RPMI8226 (cell line): ENCODE measurements at regions not wholly inside any gene's neighbourhood (a gene's known extent, or its start where the extent isn't known, plus 50 kb on each side); places are given as distances from the start of the nearest gene placed in this dataset.

Experiments used
- DNase-seq: peaks from one replicate; pipeline ENCODE4 v3.0.0-alpha.2; 2015

DNA sequence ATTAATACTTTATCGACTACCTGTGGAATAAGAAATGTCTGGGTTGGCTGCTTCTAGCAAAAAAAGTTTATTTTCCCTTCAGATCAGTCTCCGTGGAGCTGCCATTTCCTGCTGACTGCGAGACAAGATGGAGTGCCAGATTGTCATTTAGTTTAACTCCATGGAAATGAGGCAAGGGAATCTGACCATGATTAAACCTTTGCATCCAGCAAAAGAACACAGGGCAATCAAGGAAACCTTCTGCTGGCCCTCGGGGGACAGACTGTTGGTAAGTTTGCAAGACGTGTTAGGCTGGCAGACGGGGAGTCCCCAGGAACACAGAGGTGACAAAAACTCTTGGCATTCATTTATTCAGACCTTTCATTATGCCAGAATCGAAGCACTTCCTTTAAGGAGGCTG lies 52.2 kb upstream of the SPACA1 start:
- no peak for DNase-seq

DNA sequence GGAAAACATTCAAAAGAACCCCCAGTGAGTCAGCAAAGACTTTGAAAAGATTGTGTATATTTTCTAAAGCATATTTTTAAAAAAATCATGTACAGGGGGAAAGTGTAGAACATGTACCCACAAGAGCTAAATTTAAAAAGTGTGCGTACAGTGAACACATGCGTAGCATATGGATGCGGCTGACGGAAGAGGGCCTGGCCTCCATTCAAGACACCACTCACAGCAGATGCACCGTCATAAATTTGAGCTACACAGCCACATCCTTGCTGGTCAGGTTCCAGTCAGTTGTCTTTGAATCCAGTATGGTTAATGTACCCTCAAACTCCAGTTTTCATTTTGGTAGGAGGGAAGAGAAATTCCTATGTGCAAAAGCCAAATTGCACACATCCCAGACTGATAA lies 54.3 kb upstream of the SPACA1 start:
- DNase-seq: no peak

DNA sequence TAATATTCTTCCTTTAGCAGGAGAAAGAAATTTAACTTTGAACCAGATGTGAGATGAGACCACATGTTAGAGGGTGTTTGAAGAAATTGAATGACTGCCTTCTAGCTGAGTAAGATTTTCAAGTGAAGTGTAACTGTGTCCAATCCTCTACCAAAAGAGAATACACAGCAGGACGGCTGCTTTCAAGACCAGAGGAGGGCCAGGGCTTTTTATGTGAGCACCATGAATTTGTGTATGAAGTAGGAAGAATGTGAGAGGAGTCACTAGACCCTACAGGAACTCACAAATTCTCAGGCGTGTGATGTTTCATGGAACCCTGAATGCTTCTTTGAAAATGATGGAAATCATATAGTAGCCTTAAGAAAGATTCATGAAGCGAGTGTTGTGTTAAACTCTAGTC lies 56.8 kb upstream of the SPACA1 start:
- DNase-seq: no peak

DNA sequence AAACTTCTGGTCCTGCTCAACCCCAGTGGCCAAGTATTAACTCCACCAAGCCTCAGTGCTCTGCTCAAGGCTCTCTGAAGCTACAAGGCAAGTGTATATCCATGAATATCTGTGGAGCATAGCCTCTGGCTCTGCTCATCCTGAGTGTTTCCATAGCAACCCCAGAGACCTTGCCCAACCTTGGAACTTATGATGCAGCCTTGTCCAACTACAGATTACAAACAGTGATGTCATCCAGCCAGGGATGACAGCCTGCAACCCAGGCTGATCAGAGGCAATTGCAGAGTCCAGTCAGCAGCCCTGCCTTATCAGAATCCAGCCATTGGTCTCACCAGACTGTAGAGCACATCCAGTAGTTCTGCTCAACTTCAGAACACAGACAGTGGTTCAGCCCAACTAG lies 65.5 kb upstream of the SPACA1 start:
- DNase-seq: no peak

DNA sequence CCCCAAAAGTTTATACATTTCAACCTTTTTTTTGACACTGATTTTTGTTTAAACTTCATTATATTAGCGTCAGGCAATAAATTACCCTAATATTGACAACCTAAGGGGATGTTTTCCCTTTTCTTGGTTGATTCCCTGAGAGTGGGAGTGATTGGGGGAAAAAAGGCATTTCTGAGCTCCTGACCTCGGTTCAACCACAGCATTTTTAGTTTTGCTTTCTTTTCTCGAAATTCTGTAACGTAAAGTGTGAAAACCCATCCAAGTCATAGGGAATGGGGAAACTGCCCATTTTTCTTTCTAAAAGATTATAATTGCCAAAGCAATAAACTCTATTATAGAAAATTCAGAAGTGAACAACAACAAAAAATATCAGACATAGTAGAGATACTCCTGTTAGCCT lies 67.9 kb upstream of the SPACA1 start:
- no peak for DNase-seq

DNA sequence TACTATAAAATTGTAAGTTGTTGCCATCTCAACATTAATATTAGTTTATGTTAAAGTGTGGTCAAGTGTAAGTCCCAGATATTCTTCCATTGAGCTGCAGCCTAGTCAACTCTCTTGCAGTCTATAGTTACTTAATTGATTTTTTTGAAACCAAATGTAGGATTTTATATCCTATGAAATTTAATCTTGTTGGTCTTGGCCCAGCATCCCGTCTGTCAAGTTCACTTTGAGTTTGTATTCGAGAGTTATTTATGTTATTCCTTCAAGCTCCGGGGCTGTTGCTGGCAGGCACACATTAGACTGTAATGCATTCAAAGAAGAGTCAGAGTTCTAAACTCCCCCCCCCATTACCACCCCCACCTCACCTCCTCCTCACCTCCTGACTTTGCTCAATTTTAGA lies 71.0 kb upstream of the SPACA1 start:
- no peak for DNase-seq

DNA sequence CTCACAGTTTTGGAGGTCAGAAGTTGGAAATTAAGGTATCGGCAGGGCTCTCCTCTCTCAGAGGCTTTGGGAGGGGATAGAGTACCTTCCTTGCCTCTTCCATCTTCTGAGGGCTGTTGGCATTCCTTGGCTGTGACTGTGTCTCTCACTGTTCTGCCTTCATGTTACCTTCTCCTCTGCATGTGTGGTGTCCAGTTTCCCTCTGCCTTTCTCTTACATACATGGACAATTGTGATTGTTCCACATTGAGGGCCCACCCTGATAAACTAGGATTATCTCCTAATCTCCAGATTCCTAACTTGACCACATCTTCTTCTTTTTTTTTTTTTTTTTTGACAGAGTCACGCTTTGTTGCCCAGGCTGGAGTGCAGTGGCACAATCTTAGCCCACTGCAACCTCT lies 72.1 kb upstream of the SPACA1 start:
- no peak for DNase-seq

DNA sequence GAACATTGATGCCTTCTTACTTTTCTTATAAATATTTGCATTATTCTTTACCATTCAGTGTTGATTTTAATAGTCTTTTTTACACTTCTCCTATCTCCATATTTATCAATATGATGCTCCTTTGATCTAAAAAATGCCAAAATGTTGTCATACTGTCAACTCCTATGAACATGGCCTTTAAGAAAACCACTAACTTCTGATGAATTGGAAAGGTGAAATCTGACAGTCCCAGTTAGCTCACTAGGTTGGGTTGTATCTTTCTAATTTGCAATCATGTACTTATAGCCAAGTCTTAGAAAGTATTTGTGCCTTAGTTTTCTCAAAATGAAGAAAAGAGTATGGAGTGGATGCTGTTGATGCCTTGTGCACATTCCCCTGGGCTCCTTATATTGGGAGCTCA lies 75.4 kb upstream of the SPACA1 start:
- DNase-seq: no peak

DNA sequence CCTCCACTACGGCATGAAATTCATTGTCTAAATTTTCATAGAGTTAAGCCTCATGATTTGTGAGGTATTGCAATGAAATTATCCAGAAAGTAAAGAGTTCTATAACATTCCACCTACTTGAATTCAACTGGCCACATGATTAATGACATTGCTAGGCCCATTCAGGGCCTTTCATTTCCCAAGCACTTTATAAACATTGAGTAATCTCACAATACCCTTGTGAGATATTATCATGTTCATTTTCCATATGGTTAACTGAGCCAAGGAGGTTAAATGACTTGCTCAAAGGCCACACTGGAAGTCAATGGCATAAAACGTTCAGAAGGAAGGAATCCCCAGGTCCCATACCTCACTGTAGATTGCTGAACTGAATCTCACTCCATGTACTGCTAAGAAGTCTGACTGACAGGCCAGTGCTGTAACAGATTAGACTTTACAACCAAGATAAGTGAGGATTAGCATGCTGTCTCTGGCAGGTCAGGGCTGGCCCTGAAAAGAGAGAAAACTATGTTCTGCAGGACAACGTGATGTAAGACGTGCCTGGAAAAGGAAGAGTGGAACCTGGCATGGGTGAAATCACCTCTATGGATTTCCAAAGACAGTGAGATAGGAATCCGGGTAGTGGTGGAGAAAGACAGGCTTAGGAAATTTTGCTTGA lies 75.9 kb upstream of the SPACA1 start:
- DNase-seq: no peak

DNA sequence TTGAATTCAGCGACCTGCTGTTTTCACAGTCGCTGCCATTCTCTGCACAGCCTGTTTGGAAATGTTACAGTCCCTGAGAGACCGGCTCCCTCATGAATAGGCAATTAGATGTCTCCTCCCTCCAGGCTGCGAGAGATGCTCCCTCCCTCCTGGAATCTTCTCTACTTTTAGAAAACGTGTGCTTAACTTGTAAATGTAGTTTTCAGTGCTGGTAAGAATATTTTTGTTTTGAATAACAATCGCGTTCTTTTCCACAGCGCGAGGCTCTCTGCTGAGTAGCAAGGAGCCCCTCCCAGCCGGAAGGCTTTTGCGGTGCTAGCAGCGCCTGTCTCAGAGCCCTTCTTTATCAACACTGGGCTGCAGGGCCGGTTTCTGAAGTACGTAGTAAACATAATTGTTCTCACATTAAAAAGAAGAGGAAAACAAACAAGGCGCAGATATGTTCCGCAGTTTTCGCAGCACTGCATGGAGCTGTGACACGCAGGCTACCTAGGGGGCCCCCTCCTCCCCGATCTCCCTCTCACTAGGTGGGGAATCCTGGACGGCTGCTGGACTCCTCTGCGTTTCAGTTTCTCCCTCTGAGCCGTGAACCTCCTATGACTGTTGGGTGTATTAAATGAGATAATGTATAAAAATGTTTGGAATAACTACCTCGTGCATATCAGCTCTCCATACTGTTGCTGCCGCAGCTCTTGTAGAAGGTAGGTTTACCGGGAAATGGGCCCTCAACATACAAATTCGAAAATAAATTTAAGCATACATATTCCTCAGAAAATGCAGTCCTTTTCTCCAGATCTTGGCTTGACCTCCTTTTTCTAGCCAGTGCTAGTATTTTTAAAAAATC lies 79.0 kb upstream of the SPACA1 start:
- DNase-seq: no peak

DNA sequence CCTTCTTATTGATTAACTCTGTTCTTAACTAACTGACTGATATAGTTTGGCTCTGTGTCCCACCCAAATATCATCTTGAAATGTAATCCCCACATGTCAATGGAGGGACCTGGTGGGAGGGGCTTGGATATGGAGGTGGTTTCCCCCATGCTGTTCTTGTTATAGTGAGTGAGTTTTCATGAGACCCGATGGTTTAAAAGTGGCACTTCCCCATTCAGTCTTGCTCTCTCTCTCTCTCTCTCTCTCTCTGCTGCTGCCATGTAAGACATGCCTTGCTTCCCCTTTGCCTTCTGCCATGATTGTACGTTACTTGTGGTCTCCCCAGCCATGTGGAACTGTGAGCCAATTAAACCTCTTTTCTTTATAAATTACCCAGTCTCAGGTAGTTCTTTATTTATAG lies 81.8 kb upstream of the SPACA1 start:
- no peak for DNase-seq

DNA sequence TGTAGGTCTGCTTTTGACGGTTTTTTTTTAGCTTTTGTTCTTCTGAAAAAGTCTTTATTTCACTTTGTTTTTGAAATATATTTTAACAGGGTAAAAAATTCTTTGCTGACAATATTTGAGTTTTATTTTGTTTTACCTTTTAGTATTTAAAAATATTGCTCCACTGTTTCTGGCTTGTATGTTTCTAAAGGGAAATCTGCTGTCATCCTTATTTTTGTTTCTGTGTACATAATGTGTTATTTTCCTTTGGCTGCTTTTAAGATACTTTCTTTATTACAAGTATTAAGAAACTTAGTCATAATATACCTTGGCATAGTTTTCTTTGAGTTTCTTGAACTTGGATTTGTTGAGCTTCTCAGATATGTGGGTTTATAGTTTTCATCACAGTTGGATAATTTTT lies 88.6 kb upstream of the SPACA1 start:
- DNase-seq: no peak

DNA sequence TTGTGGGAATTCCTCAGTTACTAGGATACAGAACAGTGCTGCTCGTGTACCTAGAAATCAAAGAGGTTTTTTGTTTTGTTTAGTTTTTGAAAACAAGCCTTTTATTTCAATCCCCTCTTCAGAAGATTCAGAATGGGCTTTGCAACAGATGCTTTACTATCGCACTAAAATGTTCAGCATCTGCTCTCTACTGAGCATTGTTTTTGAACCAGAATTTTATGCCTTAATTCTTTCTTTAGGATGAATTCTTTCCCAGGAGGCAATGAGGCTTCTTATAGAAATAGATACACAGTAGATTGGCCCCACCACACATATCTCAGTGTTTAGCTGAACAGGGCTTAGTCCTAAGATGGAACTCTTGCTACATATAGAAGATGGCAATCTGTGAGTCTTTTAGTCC lies 95.9 kb upstream of the SPACA1 start:
- no peak for DNase-seq

DNA sequence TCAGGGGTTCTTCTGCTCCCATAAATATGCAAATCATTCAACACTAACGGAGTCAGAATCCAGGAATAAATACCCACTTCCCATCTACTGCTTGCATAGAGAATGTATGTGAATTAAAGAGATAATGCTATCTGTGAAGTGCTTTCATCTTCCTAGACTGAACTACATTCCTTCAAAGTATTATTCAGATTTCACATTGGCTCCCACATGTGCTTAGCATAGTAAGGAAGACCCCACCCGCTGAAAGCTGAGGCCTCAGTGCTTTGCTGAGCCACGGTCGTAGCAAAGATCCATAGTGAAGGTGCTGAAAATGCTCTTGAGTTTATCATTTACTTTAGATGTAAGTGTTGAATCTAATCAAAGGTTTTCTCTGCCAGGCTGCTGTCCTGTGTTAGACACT lies 97.0 kb upstream of the SPACA1 start:
- no peak for DNase-seq

DNA sequence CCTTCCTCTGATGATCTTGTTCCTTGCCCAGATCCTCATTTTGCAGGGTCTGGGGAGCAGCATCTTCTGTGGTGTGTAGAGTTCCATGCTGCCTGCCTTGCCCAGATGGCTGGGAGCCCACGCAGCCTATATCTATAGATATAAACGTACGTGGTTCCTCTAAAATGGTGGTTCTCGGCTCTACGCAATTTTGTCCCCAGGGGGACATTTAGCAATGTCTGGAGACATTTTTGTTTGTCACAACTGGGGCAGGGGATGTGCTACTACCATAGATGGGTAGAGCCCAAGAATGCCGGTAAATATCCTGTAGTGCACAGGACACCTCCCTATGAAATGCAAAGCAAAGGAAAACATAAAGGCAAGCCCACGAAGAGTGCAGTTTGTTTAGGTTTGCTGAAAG lies 98.4 kb upstream of the SPACA1 start:
- no peak for DNase-seq

DNA sequence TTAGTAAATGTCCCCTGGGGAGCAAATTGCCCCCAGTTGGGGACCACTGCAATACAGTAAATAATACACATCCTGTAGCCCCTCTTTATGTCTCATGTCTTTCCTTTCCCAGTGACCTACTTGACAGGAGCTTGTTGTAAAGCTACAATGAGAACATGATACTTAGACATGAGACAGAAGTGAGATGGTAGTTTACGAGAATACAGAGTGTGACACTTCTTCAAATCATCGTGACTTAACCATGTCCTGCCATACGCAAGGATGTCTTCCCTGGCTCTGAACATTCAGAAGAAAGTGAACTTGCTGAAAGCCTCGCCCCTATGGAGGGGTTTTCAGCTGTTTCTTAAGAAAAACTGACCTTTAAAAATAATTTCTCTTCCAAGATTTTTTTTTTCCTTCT lies 101.0 kb upstream of the SPACA1 start:
- no peak for DNase-seq

DNA sequence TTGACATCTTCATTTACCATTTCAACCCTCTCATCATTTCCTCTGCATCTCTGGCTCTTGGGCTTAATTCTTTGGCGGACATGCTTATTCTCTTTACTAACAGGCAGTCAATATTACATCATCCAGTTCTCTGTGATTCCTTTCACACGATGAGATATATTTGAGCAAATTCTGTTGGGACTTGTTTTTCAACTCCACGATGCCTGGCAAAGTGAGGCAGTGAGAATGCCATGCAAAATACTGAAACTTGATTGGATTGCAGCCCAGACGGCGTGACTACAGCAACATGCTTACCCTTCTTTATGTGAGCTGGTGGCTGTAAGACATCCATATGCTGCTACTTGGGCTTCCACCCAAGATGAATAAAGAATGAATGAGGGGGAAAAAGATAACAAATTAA lies 101.7 kb upstream of the SPACA1 start:
- DNase-seq: no peak

DNA sequence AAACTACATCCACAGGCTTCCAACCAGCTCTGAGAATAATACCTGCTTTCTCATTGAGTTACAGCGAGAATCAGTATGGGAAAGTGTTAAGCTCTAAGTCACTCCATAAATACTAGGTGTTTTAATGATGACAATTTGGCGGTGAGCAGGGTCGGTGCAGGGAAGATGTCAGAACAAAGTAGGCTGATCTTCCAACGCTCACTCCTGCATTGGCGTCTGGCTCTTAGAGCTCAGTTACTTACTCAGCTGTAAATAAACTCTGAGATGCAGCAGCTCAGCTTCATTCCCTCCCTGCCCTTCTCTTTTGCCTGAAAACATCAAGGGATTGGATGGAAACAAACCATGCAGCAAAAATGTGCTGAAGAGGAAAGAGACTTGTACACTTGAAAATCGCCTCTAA lies 102.5 kb upstream of the SPACA1 start:
- no peak for DNase-seq

DNA sequence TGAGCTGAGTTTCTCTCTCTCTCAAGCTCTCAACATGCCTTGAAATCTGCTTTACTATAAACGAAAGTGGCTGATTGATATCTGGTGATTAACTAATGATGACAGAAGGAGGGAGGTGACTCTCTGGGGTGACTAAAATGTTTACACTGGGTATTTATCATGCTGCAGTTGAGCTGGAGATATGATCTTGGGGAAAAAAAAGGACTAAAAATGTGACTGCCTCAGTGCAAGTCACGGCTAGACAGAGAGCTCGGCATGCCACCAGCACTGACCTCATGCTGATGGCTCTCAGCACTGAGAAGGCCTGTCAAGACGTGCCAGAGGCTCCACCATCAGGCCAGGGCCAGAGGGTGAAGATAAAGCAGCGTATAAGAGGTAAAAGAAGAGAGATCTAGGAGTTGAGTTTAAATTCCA lies 103.1 kb upstream of the SPACA1 start:
- peak; percentile 26 for DNase-seq

DNA sequence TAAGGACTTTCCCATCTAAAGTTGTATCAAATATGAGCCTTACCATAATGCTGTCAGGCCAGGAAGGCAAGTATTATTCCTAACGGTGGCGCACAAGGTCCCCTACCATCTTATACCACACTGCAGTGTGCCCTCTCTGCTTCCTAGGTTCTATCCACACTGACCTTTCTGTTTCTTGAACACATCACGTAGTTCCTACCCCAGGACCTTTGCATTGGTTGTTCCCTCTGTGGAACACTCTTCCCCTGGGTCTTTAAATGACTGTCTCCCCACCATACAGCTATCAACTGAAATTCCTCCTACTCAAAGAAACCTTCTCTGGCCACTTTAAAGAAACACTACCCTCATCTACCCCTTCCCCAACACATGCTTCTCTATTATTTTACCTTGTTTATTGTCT lies 104.5 kb upstream of the SPACA1 start:
- DNase-seq: no peak

DNA sequence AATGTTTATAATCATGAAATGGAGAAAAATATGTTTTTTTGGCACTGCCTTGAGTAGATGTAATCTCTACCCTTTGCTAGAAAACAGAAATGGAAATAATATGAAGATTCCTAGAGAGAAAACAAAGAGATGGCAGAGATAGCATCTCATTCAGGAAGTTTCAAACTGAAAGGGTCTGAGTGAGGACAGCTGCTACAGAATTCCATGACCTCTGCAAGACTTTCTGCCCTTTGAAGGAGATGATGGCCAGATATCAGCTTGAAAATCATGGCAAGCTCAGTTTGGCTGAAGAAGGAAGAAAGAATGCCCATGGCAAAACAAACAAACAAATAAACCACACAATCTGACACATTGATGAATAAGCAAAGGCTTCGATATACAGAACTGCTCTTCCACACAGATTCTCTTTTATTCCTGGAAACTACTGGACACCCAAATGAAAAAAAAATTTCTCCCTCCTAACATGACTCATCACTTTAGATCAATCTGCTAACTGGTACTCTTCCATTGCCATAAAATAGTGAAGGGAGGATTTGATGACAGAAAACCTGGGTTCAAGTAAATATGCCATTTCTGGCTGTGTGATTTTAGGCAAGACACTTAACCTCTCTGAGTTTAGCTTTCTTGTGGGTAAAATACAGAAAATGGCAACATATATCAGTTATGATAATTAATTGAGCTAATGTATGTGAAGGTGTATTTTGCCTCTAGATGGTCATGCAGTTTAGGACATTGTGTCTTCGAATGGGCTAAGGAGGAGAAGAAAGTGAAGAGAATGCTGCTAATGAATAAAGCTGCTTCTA lies 105.9 kb upstream of the SPACA1 start:
- no peak for DNase-seq

DNA sequence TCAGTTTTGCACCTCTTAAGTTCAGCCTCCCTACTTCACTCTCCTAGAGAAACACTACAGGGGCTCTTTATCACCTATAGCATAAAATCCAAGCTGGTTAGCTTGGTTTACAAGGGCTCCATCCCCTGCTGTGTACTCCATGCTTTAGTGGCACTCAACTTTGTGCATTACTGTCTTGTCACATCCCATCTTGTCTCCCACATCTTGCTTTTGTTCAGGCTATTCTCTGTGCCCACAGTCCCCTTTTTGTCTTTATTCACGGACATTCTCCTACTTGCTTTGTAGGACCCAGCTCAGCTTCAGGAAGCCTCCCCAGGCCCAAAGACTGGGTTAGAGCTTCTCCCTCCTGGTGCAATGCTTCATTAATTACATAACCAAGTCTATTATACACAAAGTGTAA lies 107.9 kb upstream of the SPACA1 start:
- no peak for DNase-seq

DNA sequence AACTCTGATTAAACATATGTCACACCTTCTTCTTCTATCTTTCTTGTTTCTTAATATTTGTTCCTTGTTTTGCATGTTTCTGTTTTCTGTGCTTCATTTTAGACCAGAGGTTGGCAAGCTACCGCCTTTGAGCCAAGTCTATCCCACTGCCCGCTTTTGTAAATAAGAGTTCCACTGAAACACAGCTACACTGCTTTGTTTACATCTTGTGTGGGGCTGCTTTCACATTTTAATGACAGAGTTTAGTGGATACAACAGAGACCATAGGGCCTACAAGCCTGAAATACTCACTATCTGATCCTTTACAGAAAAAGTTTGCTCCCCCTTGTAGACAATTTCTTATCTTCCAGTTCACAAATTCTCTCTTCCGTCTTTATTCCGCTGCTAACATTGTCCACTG lies 109.4 kb upstream of the SPACA1 start:
- DNase-seq: no peak

DNA sequence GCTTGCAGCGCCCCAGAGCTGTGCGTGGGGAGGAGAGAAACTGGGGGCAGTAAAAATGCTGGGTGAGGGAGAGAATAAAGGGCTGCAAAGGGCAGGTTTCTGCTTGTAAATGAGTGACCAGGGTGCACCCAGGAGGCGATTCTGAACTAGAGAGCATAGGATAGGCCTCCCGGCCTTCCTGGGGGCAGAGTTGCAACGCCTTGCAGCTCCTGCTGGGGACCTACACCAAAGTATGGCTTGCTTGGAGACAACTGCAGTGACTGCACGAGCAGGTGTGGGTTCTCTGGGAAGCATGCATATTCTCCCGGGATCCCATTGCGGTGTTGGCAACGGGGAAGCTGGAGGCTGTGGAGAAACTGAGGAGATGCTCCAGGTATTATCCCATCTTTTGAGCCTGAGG lies 111.6 kb upstream of the SPACA1 start:
- DNase-seq: no peak
